Islet precursor cell (in vitro differentiated cells): ENCODE measurements at regions not wholly inside any gene's neighbourhood (a gene's known extent, or its start where the extent isn't known, plus 50 kb on each side); places are given as distances from the start of the nearest gene placed in this dataset.
"Not testable (repeated sequence)": the region's sequence is repeated elsewhere in the genome, so short reads cannot be mapped to it uniquely, and the experiment has no call there.

ENCODE experiments used
- DNase-seq: peaks from one replicate; pipeline ENCODE4 v3.0.0-alpha.2; 2018

DNA sequence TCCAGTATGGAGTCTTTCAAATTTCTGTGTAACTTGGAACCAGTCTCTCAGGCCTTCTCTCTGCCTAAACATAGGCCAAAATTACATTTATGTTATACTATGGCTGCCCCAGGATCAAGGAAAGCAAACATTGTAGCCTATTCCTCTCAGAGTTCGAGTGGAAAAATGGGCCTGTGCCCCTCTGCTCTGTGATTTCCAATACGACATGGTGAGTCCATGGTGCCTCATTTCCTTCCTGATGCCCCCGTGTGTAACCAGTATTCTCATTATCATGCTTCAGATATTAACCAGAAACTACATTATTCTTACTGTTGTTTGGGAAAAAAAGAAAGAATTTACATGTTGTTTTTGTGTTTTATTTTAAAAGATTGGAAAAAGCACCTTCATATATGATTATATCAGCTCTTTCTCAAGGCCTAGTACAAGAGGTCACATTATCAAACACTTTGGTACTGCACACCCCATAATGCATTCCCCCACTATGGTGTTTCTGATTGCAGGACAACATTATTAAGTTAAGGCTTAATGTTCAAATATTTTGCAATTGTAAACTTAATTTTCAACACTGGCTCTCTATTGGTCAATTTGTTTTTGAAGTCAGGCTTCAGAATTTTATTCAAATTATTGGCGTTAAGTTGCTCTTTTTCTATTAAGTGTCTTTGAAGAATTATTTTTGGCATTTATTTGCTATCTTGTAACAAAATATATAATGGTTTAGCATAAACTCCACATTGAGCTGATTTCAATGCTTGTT, 151.8 kb upstream of the SLC27A6 start:
- no peak for DNase-seq

- DNase-seq = peak; percentile 65
Observed at GRCh38 chr5:128815201-128815600, 150.1 kb upstream of the SLC27A6 start.

DNA sequence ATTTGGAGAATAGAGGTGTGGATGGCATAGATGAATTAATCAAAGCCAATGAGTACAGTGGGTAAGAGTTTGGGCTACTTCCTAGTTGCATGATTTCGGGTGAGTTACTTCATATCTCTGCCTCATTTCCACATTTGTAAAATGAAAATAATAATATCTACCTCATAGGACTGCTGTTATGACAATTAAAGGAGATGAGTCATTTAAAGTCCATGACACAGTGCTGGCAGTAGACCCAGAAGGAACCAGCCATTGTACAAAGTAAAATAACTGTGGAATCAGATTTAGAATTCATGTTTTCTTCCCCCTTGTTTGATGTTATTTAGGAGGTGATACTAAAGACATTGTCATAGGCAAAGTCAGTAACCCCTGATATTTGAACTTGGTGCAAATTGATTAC, 139.5 kb upstream of the SLC27A6 start:
- DNase-seq = no peak

GRCh38 chr5:128826275-128826674, 139.0 kb upstream of the SLC27A6 start:
- DNase-seq = no peak

DNA sequence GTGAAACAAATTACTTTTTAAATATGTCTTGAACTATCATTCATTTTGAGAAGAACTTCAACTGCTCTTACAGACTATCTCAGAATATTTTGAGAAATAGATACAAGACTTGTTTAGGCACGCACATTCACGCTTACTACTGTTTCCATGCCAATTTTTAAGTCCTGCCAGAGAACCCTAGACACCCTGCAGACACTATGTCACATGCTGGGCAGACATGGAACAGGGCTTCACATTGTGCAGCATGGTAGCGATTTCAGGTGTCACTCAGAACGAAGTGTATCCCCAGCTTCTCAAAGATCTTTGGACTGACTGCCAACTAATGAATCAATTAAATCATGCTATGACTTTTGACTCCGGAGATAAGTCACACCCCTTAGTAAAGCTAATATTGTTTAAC, 128.7 kb upstream of the SLC27A6 start:
- DNase-seq = no peak

GRCh38 chr5:128838623-128839022, 126.7 kb upstream of the SLC27A6 start:
- DNase-seq = no peak

- DNase-seq = no peak
Observed at GRCh38 chr5:128842241-128842640, 123.0 kb upstream of the SLC27A6 start.

GRCh38 chr5:128844354-128844923, 120.8 kb upstream of the SLC27A6 start:
- no peak for DNase-seq

GRCh38 chr5:128850049-128850448, 115.2 kb upstream of the SLC27A6 start:
- DNase-seq = no peak

GRCh38 chr5:128854931-128855330, 110.4 kb upstream of the SLC27A6 start:
- no peak for DNase-seq

DNA sequence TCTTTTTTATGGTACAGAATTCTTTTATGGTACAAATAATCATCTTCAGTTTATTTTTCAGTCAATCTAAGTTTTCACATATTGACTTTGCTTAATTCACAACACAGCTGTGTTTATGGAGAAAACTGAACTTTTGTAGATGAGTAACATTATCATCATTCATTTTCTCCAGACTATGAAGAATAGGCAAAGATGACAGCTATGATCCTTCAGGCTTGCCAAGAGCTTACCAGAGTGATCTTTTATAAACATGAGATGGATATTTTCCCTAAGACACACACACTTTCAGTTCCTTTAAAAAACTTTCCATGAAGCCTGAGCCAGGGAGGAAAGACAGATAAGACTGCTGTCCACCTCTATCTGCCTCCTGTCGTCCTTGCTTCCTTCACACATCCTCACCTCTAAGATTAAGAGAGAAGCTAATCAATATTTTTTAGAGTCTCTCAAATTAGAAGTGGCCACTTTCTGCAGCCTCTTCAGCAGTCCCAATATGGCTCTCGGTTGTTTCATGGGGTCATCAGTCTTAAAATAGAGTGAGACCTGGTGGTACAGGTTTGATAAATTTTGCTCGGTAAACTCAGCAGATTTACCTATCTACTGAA, 108.1 kb upstream of the SLC27A6 start:
- DNase-seq = no peak

GRCh38 chr5:128858995-128859394, 106.3 kb upstream of the SLC27A6 start:
- no peak for DNase-seq

GRCh38 chr5:128861155-128861554, 104.1 kb upstream of the SLC27A6 start:
- DNase-seq = not testable (repeated sequence)

DNA sequence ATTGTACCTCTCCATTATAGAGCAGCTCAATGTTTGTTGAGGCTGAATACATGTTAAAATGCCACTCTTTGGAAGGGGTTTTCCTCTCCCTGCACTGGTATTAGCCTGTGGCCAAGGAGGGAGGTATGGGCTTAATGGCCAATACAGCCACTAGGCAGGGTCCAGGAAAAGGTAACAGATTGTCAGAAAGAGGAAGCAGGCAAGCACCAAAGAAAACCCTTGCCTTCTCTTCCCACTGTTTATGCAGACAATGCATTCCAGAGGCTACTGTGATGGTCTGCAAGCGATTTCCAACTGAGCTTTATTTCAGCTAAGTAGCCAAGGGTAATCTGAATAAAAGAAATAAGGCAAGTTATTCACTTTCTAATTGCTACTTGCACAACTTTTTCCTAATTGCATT, 95.3 kb upstream of the SLC27A6 start:
- DNase-seq = peak; percentile 46

DNA sequence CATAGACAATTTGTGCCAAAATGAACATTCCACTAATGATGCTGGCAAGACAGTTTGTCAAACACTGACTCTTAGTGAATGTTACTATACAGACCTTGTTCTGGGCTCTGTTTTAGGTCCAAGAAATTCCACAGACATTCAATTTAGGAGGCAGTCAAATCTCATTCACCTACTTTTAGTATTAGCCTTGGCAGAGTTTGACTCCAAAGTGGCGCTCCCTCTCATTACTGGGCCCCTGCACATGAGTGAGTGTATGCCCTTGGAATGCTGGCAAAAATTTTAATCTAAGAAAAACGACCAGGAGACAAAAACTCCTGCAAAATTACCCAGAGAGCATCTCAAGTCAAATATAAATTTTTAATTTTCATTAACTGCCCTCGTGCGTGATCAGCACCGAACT, 94.9 kb upstream of the SLC27A6 start:
- DNase-seq = no peak

- peak; percentile 52 for DNase-seq
Observed at GRCh38 chr5:128870923-128871322, 94.4 kb upstream of the SLC27A6 start.

DNA sequence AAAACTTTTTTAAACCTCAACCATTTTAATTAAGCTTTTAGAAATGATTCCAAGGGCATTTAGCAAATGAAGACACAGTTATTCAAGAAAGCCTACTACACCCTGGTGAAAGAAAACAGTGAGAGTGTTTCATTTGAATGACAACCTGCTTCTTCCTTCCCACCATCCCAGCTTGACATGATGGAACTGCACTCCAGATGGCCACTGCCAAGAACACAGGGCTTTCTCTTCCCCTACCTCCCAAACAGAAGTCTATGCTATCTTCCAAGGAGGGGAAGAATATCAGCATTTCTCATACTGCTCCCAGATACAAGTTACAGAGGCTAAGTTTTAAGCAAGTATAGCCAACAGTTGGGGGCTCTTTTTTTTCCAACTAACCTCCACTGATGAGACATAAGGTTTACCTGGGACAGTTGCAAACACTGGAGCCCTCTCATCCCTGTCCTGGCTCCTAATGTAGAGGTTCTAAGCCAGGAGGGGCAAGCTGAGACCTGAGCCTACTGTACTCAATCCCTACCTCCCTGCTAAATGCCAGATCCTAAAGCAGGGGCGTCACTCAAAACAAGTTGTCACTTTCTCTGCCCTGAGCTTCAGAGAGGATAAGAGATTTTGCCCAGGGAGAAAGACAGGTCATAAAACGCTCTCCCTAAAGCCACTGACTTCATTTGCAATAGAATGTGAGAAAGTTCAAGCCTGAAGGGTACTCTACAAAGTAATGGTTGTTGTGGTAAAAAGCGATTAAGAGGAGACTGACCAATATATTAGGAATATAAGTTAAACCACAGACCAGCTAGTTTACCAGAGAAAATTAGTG, 88.5 kb upstream of the SLC27A6 start:
- DNase-seq = no peak

DNA sequence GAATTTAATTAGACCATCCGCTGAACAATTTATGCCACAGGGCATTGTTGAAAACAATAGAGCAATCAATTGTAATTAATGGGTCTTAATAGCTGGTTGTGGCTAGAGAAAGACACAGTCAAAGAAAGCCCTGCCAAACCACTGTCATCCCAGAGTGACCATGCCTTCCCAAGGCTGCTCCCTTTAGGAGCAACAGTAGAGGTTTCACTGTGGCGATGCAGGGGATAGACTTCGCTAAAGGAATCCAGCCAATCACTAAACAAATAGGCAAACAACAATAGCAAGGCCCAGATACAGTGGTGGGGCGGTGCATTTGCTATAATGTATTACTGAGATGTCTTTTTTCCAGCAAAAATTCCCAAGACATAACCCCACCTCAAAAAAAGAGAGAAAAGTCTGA, 87.8 kb upstream of the SLC27A6 start:
- no peak for DNase-seq

DNA sequence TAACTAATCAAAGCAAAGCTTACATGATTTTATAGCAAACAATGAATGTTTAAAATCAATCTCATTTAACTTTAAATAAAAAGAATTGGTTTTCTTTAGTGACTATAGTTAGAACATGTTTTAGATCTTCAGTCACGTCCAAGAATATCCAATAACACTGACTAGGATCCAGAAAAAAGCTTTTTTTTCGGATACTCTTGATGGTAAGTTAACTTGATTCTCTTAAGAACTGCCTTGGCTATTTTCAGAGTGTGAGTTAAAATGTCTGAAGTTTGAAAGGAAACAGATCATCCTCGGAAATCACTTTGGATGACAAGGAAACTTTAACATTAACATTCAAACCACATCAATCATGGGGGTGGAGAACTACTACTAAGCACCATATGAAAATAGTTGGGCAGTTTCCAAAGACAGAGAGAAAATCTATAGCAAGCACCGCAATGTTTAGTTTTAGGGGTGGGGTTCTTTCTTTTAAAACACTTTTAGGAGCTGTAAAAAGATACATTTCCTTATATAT, 83.7 kb upstream of the SLC27A6 start:
- DNase-seq = no peak

GRCh38 chr5:128885649-128886255, 79.5 kb upstream of the SLC27A6 start:
- no peak for DNase-seq

DNA sequence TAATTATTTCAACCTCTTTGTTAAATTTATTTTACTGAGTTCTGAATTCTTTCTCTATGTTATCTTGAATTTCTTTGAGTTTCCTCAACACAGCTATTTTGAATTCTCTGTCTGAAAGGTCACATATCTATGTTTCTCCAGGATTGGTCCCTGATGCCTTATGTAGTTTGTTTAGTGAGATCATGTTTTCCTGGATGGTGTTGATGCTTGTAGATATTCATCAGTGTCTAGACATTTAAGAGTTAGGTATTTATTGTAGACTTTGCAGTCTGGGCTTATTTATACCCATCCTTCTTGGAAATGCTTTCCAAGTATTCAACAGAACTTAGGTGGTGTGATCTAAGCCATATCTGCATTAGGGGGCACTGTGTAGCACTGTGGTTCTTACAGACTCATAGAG, 70.2 kb upstream of the SLC27A6 start:
- no peak for DNase-seq

DNA sequence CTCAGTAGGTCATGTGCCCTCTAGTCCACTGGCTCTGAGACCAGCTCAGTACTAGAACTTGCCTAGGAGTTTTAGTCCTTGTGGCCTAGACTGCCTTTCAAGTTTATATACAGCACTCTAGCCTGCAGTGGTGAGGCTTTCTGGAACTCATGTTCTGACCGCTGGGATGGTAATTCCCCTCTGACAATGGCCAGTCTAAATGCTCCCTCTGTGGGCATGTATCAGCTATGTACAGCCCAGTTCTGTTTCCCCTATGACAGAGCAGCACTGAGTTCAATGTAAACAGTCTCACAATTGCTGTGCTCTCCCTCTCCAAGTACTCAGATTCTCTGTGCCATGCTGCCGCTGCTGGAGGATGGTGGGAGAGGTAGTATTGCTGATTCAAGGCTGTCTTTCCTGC, 68.6 kb upstream of the SLC27A6 start:
- no peak for DNase-seq

GRCh38 chr5:128903550-128903949, 61.7 kb upstream of the SLC27A6 start:
- DNase-seq = no peak
